ENCODE measurements at regions not wholly inside any gene's neighbourhood (a gene's known extent, or its start where the extent isn't known, plus 50 kb on each side); places are given as distances from the start of the nearest gene placed in this dataset.

- DNase-seq: no peak
- no peak for TF ChIP-seq POLR2A (IDR thresholded peaks at IDR 0.05)
- no peak for TF ChIP-seq CTCF (IDR thresholded peaks at IDR 0.05 in 4 of 5, conservative IDR thresholded peaks at IDR 0.05 in 1 of 5)
- ATAC-seq: no peak
- H3K36me3 ChIP-seq: no peaks in the 10 kb centered on the region
- no peak overlapping the region for H3K4me3 ChIP-seq
- in situ Hi-C loops (cut with MboI; ENCODE audit: low sequenced_read_pairs in 4 of 4): no loop called here
- no peak overlapping the region for H3K27ac ChIP-seq
- no peaks in the 10 kb centered on the region for H3K27me3 ChIP-seq
- no peaks in the 10 kb centered on the region for H3K4me1 ChIP-seq
- no peaks in the 10 kb centered on the region for H3K9me3 ChIP-seq
- intact Hi-C loops (cut with DNase I; ENCODE audit: low total_unique reads): no loop called here
These were observed 525.5 kb downstream of the TENT5A start for GRCh38 chr6:81226957-81227356.

GRCh38 chr6:81216668-81217067 lies 535.8 kb downstream of the TENT5A start:
- no peaks in the 10 kb centered on the region for H3K9me3 ChIP-seq
- H3K4me3 ChIP-seq: no peak overlapping the region
- no peak for TF ChIP-seq POLR2A (IDR thresholded peaks at IDR 0.05)
- TF ChIP-seq CTCF (IDR thresholded peaks at IDR 0.05 in 4 of 5, conservative IDR thresholded peaks at IDR 0.05 in 1 of 5): no peak
- ATAC-seq (no peak), DNase-seq (no peak)
- in situ Hi-C loops (cut with MboI; ENCODE audit: low sequenced_read_pairs in 4 of 4) (no loop called here), intact Hi-C loops (cut with DNase I; ENCODE audit: low total_unique reads) (no loop called here)
- H3K4me1 ChIP-seq: no peaks in the 10 kb centered on the region
- H3K27ac ChIP-seq: no peak overlapping the region
- no peaks in the 10 kb centered on the region for H3K36me3 ChIP-seq
- H3K27me3 ChIP-seq: no peaks in the 10 kb centered on the region

GRCh38 chr6:81215092-81215432 lies 537.4 kb downstream of the TENT5A start:
- no peak overlapping the region for H3K4me3 ChIP-seq
- DNase-seq (no peak), ATAC-seq (no peak)
- in situ Hi-C loops (cut with MboI; ENCODE audit: low sequenced_read_pairs in 4 of 4): no loop called here
- H3K27ac ChIP-seq: no peak overlapping the region
- no peak for TF ChIP-seq CTCF (IDR thresholded peaks at IDR 0.05 in 4 of 5, conservative IDR thresholded peaks at IDR 0.05 in 1 of 5)
- no peak for TF ChIP-seq POLR2A (IDR thresholded peaks at IDR 0.05)
- intact Hi-C loops (cut with DNase I; ENCODE audit: low total_unique reads): no loop called here
- H3K9me3 ChIP-seq: no peaks in the 10 kb centered on the region
- no peaks in the 10 kb centered on the region for H3K36me3 ChIP-seq
- no peaks in the 10 kb centered on the region for H3K4me1 ChIP-seq
- H3K27me3 ChIP-seq: no peaks in the 10 kb centered on the region

GRCh38 chr6:81214414-81215091 lies 537.9 kb downstream of the TENT5A start:
- intact Hi-C loops (cut with DNase I; ENCODE audit: low total_unique reads) (no loop called here), in situ Hi-C loops (cut with MboI; ENCODE audit: low sequenced_read_pairs in 4 of 4) (no loop called here)
- H3K4me1 ChIP-seq: no peaks in the 10 kb centered on the region
- H3K4me3 ChIP-seq: no peak overlapping the region
- no peaks in the 10 kb centered on the region for H3K9me3 ChIP-seq
- TF ChIP-seq CTCF (IDR thresholded peaks at IDR 0.05 in 4 of 5, conservative IDR thresholded peaks at IDR 0.05 in 1 of 5) (no peak), POLR2A (IDR thresholded peaks at IDR 0.05) (no peak)
- DNase-seq: no peak
- no peak overlapping the region for H3K27ac ChIP-seq
- no peaks in the 10 kb centered on the region for H3K36me3 ChIP-seq
- no peaks in the 10 kb centered on the region for H3K27me3 ChIP-seq
- ATAC-seq: no peak

GRCh38 chr6:81204731-81205130 lies 547.8 kb downstream of the TENT5A start:
- no peaks in the 10 kb centered on the region for H3K27me3 ChIP-seq
- no peaks in the 10 kb centered on the region for H3K36me3 ChIP-seq
- H3K4me1 ChIP-seq: no peaks in the 10 kb centered on the region
- H3K9me3 ChIP-seq: no peaks in the 10 kb centered on the region
- in situ Hi-C loops (cut with MboI; ENCODE audit: low sequenced_read_pairs in 4 of 4) (no loop called here), intact Hi-C loops (cut with DNase I; ENCODE audit: low total_unique reads) (no loop called here)
- H3K27ac ChIP-seq: no peak overlapping the region
- no peak overlapping the region for H3K4me3 ChIP-seq
- TF ChIP-seq POLR2A (IDR thresholded peaks at IDR 0.05) (no peak), CTCF (IDR thresholded peaks at IDR 0.05 in 4 of 5, conservative IDR thresholded peaks at IDR 0.05 in 1 of 5) (no peak)
- no peak for ATAC-seq
- no peak for DNase-seq

Measured in gastrocnemius medialis (tissue), 4 donors.